Hepatocyte (in vitro differentiated cells): ENCODE measurements at regions not wholly inside any gene's neighbourhood (a gene's known extent, or its start where the extent isn't known, plus 50 kb on each side); places are given as distances from the start of the nearest gene placed in this dataset.
"Not testable (repeated sequence)": the region's sequence is repeated elsewhere in the genome, so short reads cannot be mapped to it uniquely, and the experiment has no call there.

ENCODE experiments used
- EZH2 ChIP-seq: fragments of 200-600 bp; sonication (generic); IDR thresholded peaks from 2 replicates; pipeline ENCODE4 v1.6.1; 2016; ENCODE audit warnings: antibody characterized with exemption, mild to moderate bottlenecking, borderline replicate concordance
- EZH2phosphoT487 ChIP-seq: fragments of 200-600 bp; sonication (generic); IDR thresholded peaks from one replicate; pipeline ENCODE4 v1.6.1; 2018; ENCODE audit warnings: antibody characterized with exemption, mild to moderate bottlenecking, low read depth, moderate library complexity; ENCODE audit not compliant: unreplicated experiment, severe bottlenecking
- TF ChIP-seq, protein P1 (sequence below): fragments of 200-600 bp; sonication (generic); IDR thresholded peaks from 2 replicates; pipeline ENCODE4 v1.5.1; 2016; ENCODE audit warnings: antibody characterized with exemption, mild to moderate bottlenecking; ENCODE audit not compliant: poor library complexity

DNA sequence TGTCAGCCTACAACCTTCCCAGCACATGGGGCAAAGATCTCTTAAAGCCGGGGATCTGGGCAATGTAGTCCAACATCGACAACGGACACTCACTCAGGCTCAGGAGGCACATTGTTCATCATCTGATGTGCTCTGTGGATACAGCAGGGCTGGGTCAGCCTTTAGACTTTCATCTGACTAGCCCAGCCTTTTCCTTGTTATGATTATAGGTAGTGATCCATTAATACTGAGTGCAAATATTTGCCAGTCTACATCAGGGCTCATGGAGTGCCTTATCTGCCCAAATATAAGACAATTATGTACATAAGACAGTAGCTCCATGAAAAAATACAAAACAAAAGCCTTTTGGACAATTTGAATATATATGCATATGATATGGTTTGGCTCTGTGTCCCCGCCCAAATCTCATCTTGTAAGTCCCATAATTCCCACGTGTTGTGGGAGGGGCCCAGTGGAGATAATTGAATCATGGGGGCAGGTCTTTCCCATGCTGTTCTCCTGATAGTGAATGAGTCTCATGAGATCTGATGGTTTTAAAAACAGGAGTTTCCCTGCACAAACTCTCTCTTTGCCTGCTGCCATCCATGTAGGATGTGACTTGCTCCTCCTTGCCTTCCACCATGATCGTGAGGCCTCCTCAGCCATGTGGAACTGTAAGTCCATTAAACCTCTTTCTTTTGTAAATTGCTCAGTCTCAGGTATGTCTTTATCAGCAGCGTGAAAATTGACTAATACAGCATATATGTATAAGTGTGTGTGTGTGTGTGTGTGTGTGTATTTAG, 248.5 kb upstream of the FOXN3 start:
- TF ChIP-seq EZH2phosphoT487, EZH2: not testable (repeated sequence)
- TF ChIP-seq, protein P1, sequence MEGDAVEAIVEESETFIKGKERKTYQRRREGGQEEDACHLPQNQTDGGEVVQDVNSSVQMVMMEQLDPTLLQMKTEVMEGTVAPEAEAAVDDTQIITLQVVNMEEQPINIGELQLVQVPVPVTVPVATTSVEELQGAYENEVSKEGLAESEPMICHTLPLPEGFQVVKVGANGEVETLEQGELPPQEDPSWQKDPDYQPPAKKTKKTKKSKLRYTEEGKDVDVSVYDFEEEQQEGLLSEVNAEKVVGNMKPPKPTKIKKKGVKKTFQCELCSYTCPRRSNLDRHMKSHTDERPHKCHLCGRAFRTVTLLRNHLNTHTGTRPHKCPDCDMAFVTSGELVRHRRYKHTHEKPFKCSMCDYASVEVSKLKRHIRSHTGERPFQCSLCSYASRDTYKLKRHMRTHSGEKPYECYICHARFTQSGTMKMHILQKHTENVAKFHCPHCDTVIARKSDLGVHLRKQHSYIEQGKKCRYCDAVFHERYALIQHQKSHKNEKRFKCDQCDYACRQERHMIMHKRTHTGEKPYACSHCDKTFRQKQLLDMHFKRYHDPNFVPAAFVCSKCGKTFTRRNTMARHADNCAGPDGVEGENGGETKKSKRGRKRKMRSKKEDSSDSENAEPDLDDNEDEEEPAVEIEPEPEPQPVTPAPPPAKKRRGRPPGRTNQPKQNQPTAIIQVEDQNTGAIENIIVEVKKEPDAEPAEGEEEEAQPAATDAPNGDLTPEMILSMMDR, result not testable (repeated sequence)
